ENCODE measurements at regions not wholly inside any gene's neighbourhood (a gene's known extent, or its start where the extent isn't known, plus 50 kb on each side); places are given as distances from the start of the nearest gene placed in this dataset.

- H3F3A ChIP-seq (replicated peaks; ENCODE audit: low read depth) = no peaks in the 10 kb centered on the region
- H3K36me3 ChIP-seq (ENCODE audit: insufficient read depth) = no peaks in the 10 kb centered on the region; the same call in 1 of the 2 replicates
- no peak overlapping the region for H3K4me2 ChIP-seq
- no peak for TF ChIP-seq POLR2AphosphoS5 (IDR thresholded peaks at IDR 0.05; ENCODE audit: low read depth)
- TF ChIP-seq JUNB (IDR thresholded peaks at IDR 0.05; ENCODE audit: unreplicated experiment) = no peak
- peak; percentile 48; the same call in 1 of the 2 replicates for TF ChIP-seq CREB1 (CRISPR knock-in tag; IDR thresholded peaks at IDR 0.05; ENCODE audit: low read depth)
- ATAC-seq (no peak), DNase-seq (ENCODE audit: low spot score) (no peak)
- Mint-ChIP-seq H3K4me3 (no peak overlapping the region), H3K27me3 (ENCODE audit: insufficient read depth, low read depth, poor library complexity) (no peaks in the 10 kb centered on the region), H3K27ac (no peak overlapping the region), H3K36me3 (ENCODE audit: low read depth) (peaks cover 25% of the 10 kb centered on the region; the same call in 2 of the 3 replicates), H3K9me3 (peaks cover 92% of the 10 kb centered on the region), H3K4me1 (no peaks in the 10 kb centered on the region)
- no peaks in the 10 kb centered on the region for H3K9me2 ChIP-seq (ENCODE audit: insufficient read depth)
- no peak overlapping the region for H3K27ac ChIP-seq (ENCODE audit: low read depth)
- H3K4me3 ChIP-seq = no peak overlapping the region
- H2AFZ ChIP-seq = no peak overlapping the region
- H3K27me3 ChIP-seq (ENCODE audit: insufficient read depth) = no peaks in the 10 kb centered on the region
- no peaks in the 10 kb centered on the region for H3K4me1 ChIP-seq (ENCODE audit: insufficient read depth)
- no peaks in the 10 kb centered on the region for H3K79me2 ChIP-seq (replicated peaks; ENCODE audit: insufficient read depth)
- no peaks in the 10 kb centered on the region for H4K20me1 ChIP-seq (replicated peaks; ENCODE audit: insufficient read depth)
Observed at GRCh38 chr12:125968413-125968812, 903.2 kb downstream of the AACS start.

- peaks cover 2% of the 10 kb centered on the region for H3K27me3 Mint-ChIP-seq (ENCODE audit: insufficient read depth, low read depth, poor library complexity)
- peaks cover 13% of the 10 kb centered on the region for H3K36me3 Mint-ChIP-seq (ENCODE audit: low read depth)
- H3K4me1 Mint-ChIP-seq = no peaks in the 10 kb centered on the region
- Histone ChIP-seq H3K79me2 (replicated peaks; ENCODE audit: insufficient read depth) (no peaks in the 10 kb centered on the region), H3F3A (replicated peaks; ENCODE audit: low read depth) (no peaks in the 10 kb centered on the region), H4K20me1 (replicated peaks; ENCODE audit: insufficient read depth) (no peaks in the 10 kb centered on the region), H3K27me3 (ENCODE audit: insufficient read depth) (no peaks in the 10 kb centered on the region), H3K4me3 (no peak overlapping the region), H2AFZ (no peak overlapping the region), H3K27ac (ENCODE audit: low read depth) (no peak overlapping the region), H3K4me2 (no peak overlapping the region), H3K9me2 (ENCODE audit: insufficient read depth) (no peaks in the 10 kb centered on the region), H3K4me1 (ENCODE audit: insufficient read depth) (no peaks in the 10 kb centered on the region), H3K36me3 (ENCODE audit: insufficient read depth) (no peaks in the 10 kb centered on the region; the same call in 1 of the 2 replicates)
- ATAC-seq (no peak), DNase-seq (ENCODE audit: low spot score) (no peak)
- no peak overlapping the region for H3K4me3 Mint-ChIP-seq
- H3K9me3 Mint-ChIP-seq = peaks cover 88% of the 10 kb centered on the region
- no peak overlapping the region for H3K27ac Mint-ChIP-seq
- TF ChIP-seq, protein P1, sequence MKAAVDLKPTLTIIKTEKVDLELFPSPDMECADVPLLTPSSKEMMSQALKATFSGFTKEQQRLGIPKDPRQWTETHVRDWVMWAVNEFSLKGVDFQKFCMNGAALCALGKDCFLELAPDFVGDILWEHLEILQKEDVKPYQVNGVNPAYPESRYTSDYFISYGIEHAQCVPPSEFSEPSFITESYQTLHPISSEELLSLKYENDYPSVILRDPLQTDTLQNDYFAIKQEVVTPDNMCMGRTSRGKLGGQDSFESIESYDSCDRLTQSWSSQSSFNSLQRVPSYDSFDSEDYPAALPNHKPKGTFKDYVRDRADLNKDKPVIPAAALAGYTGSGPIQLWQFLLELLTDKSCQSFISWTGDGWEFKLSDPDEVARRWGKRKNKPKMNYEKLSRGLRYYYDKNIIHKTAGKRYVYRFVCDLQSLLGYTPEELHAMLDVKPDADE (IDR thresholded peaks at IDR 0.05) = no peak
- TF ChIP-seq ZNF114 (CRISPR knock-in tag; IDR thresholded peaks at IDR 0.05) (no peak), EZH2phosphoT487 (IDR thresholded peaks at IDR 0.05; ENCODE audit: unreplicated experiment) (no peak), NANOG (IDR thresholded peaks at IDR 0.05; ENCODE audit: borderline replicate concordance) (no peak), ZNF462 (CRISPR knock-in tag; IDR thresholded peaks at IDR 0.05) (no peak), CREB1 (CRISPR knock-in tag; IDR thresholded peaks at IDR 0.05; ENCODE audit: low read depth) (no peak), POLR2AphosphoS5 (IDR thresholded peaks at IDR 0.05; ENCODE audit: low read depth) (no peak)
- TF ChIP-seq, protein P2, sequence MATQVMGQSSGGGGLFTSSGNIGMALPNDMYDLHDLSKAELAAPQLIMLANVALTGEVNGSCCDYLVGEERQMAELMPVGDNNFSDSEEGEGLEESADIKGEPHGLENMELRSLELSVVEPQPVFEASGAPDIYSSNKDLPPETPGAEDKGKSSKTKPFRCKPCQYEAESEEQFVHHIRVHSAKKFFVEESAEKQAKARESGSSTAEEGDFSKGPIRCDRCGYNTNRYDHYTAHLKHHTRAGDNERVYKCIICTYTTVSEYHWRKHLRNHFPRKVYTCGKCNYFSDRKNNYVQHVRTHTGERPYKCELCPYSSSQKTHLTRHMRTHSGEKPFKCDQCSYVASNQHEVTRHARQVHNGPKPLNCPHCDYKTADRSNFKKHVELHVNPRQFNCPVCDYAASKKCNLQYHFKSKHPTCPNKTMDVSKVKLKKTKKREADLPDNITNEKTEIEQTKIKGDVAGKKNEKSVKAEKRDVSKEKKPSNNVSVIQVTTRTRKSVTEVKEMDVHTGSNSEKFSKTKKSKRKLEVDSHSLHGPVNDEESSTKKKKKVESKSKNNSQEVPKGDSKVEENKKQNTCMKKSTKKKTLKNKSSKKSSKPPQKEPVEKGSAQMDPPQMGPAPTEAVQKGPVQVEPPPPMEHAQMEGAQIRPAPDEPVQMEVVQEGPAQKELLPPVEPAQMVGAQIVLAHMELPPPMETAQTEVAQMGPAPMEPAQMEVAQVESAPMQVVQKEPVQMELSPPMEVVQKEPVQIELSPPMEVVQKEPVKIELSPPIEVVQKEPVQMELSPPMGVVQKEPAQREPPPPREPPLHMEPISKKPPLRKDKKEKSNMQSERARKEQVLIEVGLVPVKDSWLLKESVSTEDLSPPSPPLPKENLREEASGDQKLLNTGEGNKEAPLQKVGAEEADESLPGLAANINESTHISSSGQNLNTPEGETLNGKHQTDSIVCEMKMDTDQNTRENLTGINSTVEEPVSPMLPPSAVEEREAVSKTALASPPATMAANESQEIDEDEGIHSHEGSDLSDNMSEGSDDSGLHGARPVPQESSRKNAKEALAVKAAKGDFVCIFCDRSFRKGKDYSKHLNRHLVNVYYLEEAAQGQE (IDR thresholded peaks at IDR 0.05; ENCODE audit: unreplicated experiment) = no peak
- TF ChIP-seq, protein P3, sequence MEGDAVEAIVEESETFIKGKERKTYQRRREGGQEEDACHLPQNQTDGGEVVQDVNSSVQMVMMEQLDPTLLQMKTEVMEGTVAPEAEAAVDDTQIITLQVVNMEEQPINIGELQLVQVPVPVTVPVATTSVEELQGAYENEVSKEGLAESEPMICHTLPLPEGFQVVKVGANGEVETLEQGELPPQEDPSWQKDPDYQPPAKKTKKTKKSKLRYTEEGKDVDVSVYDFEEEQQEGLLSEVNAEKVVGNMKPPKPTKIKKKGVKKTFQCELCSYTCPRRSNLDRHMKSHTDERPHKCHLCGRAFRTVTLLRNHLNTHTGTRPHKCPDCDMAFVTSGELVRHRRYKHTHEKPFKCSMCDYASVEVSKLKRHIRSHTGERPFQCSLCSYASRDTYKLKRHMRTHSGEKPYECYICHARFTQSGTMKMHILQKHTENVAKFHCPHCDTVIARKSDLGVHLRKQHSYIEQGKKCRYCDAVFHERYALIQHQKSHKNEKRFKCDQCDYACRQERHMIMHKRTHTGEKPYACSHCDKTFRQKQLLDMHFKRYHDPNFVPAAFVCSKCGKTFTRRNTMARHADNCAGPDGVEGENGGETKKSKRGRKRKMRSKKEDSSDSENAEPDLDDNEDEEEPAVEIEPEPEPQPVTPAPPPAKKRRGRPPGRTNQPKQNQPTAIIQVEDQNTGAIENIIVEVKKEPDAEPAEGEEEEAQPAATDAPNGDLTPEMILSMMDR (conservative IDR thresholded peaks at IDR 0.05; ENCODE audit: low read depth in 2 of 2) = no peak
Observed at GRCh38 chr12:125971981-125972380, 906.7 kb downstream of the AACS start.
